Fibroblast of skin of right quadriceps (primary cell): ENCODE measurements at regions not wholly inside any gene's neighbourhood (a gene's known extent, or its start where the extent isn't known, plus 50 kb on each side); places are given as distances from the start of the nearest gene placed in this dataset.

Source experiments
- DNase-seq: peaks from one replicate; pipeline ENCODE4 v3.0.0-alpha.2; 2013

GRCh38 chr13:85278851-85279250 lies 520.4 kb downstream of the SLITRK6 start:
- no peak for DNase-seq

- DNase-seq, result peak; percentile 54
These were observed 521.5 kb downstream of the SLITRK6 start for GRCh38 chr13:85277748-85278147.

- no peak for DNase-seq
These were observed 532.4 kb downstream of the SLITRK6 start for GRCh38 chr13:85266771-85267170.

GRCh38 chr13:85266331-85266730 lies 532.9 kb downstream of the SLITRK6 start:
- DNase-seq, result peak; percentile 18

GRCh38 chr13:85265296-85265695 lies 533.9 kb downstream of the SLITRK6 start:
- DNase-seq, result no peak

DNA sequence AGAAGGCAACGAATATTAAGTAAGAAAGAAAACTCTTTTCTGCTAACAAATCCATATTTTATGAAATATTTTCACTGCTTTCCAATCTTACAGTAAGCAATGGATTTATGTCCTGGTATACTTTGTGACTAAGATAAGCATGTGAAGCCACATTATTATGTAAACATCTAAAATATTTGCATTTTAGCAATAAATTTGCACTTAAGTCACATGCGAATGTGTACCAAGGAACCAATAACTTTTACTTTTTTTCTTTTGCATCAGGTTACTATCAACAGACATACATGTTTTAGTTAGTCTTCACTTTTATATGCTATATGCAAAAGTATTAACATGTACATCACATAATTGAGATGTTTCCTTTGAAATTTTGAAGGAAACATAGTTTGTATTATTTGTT lies 536.7 kb downstream of the SLITRK6 start:
- DNase-seq, result no peak

- DNase-seq, result no peak
These were observed 537.4 kb downstream of the SLITRK6 start for GRCh38 chr13:85261757-85262346.

DNA sequence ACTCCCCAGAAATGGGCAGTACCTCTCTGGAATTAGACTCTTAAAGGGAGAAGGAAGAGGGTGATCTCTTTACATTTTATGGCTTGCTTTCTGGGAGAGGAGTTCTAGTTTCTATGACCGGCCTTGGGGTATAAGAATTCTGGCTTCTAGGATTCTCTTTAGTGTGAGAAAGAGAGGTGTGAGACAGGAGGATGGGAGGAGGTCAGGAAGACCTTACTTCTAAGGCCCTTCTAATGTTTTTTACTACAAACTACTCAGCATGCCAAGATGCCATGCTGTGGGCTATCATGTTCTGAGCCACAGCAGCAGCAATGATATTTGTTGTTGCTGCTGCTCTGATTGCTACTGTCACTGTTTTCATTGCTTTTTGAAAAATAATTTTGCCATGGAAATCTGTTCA lies 538.3 kb downstream of the SLITRK6 start:
- DNase-seq, result no peak

DNA sequence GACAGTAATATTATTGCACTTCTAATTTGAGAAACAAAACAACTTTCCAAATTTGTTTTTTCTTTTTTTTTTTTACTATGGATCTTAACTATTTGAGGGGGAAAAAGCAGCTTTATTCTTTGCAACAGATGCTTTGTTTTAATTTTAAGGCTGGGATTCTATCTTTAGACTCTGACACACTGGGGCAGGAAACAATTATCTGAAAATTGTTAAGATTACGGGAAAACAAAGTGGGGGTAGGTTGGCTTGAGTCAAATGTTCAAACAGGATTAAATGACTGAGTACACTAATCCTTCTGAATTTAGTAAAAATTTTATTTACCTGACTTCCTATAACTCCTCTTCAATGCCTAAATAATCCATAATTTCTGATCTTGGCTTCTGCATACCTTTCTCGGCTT lies 543.2 kb downstream of the SLITRK6 start:
- peak; percentile 58 for DNase-seq

GRCh38 chr13:85254641-85255040 lies 544.6 kb downstream of the SLITRK6 start:
- DNase-seq, result peak; percentile 24

- no peak for DNase-seq
These were observed 550.1 kb downstream of the SLITRK6 start for GRCh38 chr13:85249151-85249550.

- DNase-seq, result no peak
These were observed 551.4 kb downstream of the SLITRK6 start for GRCh38 chr13:85247780-85248179.

DNA sequence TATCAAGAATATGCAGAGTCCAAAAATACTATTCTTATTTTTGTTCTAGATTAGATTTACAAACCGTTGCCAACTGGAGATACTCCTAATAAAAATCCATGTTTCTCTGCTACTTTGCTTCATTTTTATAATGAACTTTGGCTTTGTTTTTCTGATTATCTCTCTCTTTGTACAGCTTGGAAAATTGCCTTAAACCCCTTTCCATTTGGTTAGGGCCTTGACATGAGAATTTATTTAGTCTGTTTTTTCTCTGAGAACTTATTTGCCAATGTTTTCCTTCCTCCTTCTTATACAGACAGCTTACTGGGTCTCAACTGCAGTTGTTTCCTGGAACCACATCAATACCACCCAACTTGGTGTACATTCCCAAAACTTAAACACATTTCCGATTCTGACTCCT lies 555.4 kb downstream of the SLITRK6 start:
- no peak for DNase-seq

- peak; percentile 45 for DNase-seq
These were observed 558.2 kb downstream of the SLITRK6 start for GRCh38 chr13:85241060-85241459.

DNA sequence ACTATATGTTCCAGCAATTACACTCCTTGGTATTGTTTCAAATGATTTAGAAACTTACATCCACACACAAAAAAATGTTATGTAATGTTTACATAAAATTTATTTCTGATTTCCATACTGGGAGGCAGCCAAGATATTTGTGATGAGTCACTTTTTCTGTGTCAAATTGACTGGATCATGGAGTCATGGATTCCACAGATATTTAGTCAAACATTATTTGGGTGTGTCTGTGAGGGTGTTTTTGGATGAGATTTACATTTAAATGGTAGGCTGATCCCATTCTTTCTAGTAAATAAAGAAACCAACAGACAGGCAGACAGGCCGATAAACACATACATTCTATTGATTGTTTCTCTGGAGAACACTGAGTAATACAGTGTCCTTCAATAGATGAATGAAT lies 562.8 kb downstream of the SLITRK6 start:
- peak; percentile 77 for DNase-seq

DNA sequence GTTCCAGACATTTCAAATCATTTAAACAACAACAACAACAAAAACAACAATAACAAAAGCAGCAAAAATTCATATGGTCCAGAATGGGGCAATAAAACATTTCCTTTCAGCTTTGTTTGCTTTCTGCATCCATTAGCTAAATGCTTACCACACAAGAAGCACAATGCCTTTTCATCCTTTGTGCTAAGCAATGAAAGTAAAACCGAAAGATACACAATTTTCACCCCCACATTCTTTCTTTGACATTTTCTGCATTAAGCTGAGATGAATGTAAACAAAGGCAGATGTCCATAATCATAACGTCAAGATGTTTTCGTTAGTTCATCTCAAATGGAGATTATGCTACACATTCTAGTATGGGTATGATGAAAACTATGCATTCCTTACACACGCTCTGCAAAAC lies 568.5 kb downstream of the SLITRK6 start:
- DNase-seq, result peak; percentile 26

DNA sequence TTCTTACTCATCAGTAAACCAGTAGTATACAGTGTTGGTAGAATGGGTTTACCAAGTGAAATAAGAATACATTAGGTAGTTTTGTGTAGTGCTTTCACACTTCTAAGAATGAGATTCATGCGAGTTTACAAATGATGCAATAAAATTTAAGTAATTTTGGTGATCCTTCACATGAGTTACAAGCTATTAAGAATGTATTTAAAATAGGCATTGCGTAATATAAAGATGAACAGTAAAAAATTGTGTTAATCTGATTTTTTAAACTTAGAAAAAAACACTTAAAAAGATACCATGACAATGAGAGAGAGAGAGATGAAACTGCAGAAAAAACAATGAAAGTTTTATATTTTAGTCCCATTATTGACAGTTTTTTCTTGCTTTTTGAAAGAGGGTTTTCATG lies 570.5 kb downstream of the SLITRK6 start:
- DNase-seq, result no peak

GRCh38 chr13:85223883-85224656 lies 575.1 kb downstream of the SLITRK6 start:
- DNase-seq, result peak; percentile 3

DNA sequence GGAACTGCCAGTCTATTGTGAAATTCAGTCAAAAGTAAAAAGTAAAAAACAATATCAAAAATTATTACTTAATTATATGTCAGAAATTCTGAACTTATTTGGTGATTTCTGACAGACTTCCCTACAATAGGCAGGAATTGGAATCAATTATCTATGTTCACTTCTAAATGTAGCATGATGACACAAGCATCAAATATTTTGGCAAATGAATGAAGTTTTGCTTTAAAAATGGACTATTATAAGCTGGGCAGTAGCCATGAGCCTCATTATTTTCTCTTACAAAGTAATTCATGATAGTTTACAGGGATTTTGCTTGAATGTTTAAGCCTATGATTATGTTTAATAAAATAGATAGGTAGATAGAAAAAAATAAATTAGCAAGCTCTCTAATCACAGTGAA lies 582.6 kb downstream of the SLITRK6 start:
- DNase-seq, result peak; percentile 2

GRCh38 chr13:85212692-85213091 lies 586.5 kb downstream of the SLITRK6 start:
- DNase-seq, result no peak

DNA sequence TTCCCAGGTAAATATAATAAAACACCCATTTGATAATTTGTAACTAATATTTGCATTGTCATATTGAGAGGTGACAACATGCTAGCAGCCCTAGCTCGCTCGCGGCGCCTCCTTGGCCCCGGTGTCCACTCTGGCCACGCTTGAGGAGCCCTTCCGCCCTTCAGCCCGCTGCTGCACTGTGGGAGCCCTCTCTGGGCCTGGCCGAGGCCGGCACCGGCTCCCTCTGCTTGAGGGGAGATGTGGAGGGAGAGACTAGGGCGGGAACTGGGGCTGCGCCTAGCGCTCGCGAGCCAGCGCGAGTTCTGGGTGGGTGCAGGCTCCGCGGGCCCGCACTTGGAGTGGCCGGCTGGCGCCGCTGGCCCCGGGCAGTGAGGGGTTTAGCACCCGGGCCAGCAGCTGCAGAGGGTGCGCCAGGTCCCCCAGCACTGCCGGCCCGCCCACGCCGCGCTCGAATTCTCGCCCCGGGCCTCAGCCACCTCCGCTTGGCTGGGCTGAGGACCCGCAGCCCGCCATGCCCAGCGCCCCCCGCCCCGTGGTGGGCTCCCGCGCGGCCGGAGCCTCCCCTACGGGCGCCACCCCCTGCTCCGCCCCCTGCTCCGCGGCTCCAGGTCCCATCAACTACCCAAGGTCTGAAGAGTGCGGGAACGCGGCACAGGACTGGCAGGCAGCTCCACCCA lies 594.4 kb downstream of the SLITRK6 start:
- DNase-seq, result no peak

DNA sequence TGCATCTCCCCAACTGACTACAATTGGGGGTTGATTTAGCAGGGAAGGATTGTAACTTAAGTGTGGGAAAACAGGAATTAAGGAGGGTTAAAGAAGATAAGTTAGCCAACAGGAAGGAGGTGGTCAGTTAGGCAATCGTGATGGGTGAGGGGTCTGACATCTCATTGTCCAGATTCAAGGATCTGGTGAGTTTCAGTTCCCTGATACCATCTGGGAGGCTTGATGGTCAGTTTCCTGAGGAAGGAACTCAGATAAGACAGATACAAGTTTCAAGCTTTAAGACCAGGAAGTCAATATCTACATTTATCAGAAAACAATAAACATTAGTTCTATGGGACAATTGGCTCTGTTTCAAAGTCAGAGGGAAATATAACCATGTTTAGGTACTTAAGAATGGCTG lies 601.8 kb downstream of the SLITRK6 start:
- DNase-seq, result no peak

DNA sequence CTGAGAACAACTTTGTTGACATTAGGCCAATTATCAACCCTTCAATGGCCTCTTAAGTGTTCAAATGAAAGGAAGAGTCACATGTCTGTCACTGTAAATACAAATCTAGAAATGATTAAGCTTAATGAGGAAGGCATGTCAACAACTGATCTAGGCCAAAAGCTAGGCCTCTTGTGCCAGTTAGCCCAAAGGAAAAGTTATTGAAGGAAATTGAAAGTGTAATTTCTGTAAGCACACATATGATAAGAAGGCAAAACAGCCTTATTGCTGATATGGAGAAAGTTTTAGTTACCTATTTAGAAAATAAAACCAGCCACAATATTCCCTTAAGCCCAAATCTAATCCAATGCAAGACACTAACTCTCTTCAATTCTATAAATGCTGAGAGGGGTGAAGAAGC lies 604.7 kb downstream of the SLITRK6 start:
- no peak for DNase-seq
